GM21723 (cell line): ENCODE measurements at regions not wholly inside any gene's neighbourhood (a gene's known extent, or its start where the extent isn't known, plus 50 kb on each side); places are given as distances from the start of the nearest gene placed in this dataset.

Source experiments
- ATAC-seq: cut with Tn5 transposase; IDR thresholded peaks from one replicate; pipeline ENCODE4 v1.9.1; 2021; ENCODE audit warnings: mild to moderate bottlenecking, moderate library complexity; ENCODE audit not compliant: unreplicated experiment

- ATAC-seq = no peak
These were observed 655.9 kb upstream of the SOX11 start for GRCh38 chr2:5036256-5036655.

GRCh38 chr2:5039241-5039975 lies 652.8 kb upstream of the SOX11 start:
- ATAC-seq = no peak

- no peak for ATAC-seq
These were observed 651.6 kb upstream of the SOX11 start for GRCh38 chr2:5040571-5040970.

GRCh38 chr2:5041501-5041900 lies 650.7 kb upstream of the SOX11 start:
- ATAC-seq = no peak

DNA sequence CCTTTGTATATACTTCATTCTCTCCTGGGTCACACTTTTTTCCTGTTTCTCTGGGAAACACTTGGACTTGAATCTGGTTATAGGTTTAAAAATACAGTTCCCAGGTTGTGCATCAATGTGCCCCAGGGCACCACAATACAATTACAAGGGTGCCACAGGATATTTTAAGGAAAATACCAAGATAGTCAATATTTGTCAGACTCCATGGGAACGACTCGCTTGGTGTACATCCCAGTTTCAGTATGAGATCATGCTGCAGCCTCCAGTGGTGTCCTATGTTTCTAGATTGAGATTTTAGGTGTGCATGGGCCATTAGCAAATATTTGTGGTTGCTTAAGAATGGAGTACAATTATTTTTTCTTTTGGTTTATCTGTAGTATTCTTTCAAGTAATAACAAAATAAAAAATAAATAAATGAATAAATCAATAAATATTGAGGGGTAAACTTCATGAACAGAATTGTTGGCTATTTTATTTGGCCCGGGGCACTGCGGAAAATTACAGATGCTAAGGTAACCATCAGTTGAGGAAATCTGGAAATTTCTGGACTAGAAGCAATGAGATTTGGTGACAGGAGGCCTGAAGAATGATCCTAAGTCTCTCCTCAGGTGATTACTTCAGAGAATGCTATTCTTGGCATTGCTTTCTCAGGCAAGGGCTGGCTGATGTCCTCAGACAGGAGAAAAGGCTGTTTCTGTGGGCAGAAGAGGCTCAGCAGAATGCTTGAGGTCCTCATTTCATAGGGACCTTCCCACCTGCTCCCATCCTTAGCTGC lies 649.3 kb upstream of the SOX11 start:
- no peak for ATAC-seq

DNA sequence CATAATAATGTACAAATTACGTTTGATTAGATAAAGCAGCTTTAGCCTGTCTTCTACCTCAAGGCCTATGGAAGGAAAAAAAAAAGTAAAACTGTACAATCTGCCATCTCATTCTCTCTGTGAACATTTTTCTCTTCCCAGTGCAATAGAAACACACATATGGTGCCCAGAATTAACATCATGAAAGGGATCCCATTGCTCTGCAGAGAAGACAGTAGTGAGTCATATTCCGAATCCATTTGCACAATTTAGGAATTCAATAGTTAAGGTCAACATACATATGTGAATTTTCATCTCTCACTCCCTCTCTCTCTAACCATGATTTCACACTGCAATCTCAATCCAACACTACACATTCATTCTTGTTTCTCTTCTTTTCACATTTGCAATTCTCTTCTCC lies 640.9 kb upstream of the SOX11 start:
- ATAC-seq = no peak

DNA sequence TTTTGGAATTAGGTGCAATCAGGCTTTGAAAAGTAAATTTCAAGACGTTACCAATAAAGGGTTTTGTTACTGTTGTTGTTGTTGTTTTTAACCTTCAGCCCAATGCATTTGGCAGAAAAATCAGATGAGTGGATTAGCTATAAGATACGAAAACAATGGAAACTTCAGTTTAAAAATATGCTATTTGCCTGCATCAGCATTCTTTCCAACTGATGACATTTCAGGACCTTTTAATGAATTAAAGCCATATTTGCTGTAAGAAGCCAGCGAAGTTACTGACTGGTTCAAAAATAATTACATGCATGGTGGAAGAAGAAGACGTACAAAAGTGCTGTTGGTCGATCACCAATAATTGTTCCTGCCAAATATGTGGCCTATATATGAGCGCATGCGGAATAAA lies 639.3 kb upstream of the SOX11 start:
- ATAC-seq = no peak

- ATAC-seq = no peak
These were observed 634.3 kb upstream of the SOX11 start for GRCh38 chr2:5057891-5058351.

GRCh38 chr2:5060956-5061355 lies 631.2 kb upstream of the SOX11 start:
- no peak for ATAC-seq

DNA sequence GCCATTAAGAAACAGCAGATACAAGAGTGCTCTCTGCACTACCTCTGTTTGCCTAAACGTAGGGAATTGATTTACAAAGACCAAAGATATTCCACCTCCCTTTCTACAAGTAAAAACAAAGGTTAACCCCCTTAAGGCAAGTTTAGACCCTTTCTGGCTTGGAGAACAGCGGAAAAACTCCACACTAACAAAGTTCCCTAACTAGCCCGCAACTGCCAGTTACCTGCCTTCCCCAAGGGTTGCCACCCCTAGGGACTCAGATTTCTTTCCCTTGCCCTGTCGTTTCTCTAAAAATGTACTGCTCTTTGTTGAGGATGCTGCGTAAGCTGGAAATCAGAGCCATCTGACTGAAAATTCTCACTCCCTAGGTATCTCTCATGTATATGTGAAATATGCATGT lies 627.5 kb upstream of the SOX11 start:
- ATAC-seq = no peak

GRCh38 chr2:5067816-5068215 lies 624.4 kb upstream of the SOX11 start:
- ATAC-seq = no peak

DNA sequence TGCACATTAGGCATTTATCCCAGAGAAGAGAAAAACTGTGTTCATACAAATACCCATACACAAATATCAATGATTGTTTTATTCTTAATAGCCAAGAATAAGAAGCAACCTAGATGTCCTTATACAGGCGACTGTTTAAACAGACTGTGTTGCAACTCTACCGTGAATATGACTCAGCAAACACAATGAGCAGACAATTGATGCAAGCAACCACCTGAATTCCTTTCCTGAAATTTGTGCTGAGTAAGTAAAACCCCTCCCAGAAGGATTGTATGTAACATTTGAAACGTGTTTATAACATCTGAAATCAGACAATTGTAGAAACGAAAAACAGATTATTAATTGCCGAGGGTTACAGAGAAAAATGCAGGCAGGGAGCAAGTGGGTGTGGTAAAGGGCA lies 621.9 kb upstream of the SOX11 start:
- no peak for ATAC-seq

GRCh38 chr2:5074733-5075132 lies 617.5 kb upstream of the SOX11 start:
- ATAC-seq = no peak

GRCh38 chr2:5076599-5076998 lies 615.6 kb upstream of the SOX11 start:
- ATAC-seq = no peak

GRCh38 chr2:5077479-5078089 lies 614.6 kb upstream of the SOX11 start:
- no peak for ATAC-seq

- no peak for ATAC-seq
These were observed 608.8 kb upstream of the SOX11 start for GRCh38 chr2:5083402-5083801.

GRCh38 chr2:5089409-5089808 lies 602.8 kb upstream of the SOX11 start:
- no peak for ATAC-seq

DNA sequence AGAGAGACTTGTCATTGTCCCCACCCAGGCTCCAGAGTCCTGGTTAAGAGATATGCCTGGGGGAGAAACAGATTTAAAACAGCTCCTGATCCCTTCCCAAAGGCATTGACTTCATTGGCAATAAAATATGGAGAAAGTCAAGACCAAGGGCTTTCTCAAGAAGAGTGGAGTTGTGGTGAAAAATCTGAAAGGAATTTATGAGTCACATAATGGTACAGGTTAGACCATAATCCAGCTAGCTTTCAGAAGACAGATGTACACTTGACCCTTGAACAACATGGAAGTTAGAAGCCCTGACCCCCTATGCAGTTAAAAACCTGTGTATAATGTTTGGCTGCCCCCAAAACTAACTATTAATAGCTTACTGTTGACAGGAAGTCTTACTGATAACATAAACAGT lies 599.1 kb upstream of the SOX11 start:
- ATAC-seq = no peak

- ATAC-seq = no peak
These were observed 598.7 kb upstream of the SOX11 start for GRCh38 chr2:5093518-5093917.

- no peak for ATAC-seq
These were observed 598.0 kb upstream of the SOX11 start for GRCh38 chr2:5094192-5094591.

DNA sequence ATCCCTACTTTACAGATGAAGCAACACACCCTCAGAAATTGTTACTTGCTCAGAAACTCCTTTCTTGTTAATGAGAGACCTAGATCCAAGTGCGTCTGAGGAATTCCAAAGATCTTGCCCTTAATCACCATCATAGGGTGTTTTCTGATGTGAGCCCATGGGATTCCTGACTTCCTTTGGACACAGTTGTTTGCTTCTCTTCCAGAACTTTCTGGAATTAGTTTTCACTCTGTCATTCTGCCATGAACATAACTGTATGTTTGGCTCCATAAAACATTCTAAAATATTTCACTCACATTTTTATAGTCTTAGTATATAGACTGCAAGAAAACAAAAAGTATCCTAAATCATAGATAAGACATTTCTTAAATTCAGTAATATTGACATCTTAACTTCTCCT lies 593.9 kb upstream of the SOX11 start:
- ATAC-seq = no peak

DNA sequence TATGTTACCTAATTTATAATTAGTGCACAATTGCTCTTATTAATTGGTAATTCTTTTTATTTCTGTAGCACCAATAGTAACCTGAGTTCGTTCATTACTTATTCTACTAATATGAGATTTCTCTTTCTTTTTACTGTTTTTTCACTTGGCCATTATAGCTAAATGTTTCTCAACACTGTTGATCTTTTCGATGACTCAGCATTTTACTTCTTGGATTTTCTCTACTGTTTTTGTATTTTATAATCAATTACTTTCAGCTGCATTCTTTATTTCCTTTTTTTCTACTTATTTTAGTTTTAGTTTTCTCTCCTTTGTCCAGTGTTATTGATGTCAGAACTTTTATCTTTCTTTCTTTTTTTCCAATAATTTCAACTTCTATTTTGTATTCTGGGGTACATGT lies 589.4 kb upstream of the SOX11 start:
- no peak for ATAC-seq
